A549 (cell line): ENCODE measurements at regions not wholly inside any gene's neighbourhood (a gene's known extent, or its start where the extent isn't known, plus 50 kb on each side); places are given as distances from the start of the nearest gene placed in this dataset.
A peak's percentile ranks its signal among the peaks of the same experiment; 100 is the strongest.

ENCODE experiments used
- ATAC-seq, 2 experiments: fragments of 200-7000 bp in 1 of 2; fragments of >200 bp in 1 of 2; cut with Nextera tagmentation in 1 of 2; cut with Tn5 transposase in 1 of 2; 3 replicates each; pipeline versions ENCODE4 v1.8.0 to v1.9.1; 2018 to 2020; ENCODE audit warnings: mild to moderate bottlenecking in 1 of 2, moderate library complexity in 1 of 2
- CTCF ChIA-PET: fragments of 300-600 bp; sonication (Branson Sonifier 250); formaldehyde crosslinking; extraction: SDS; loops from one replicate; lab custom pipeline; 2021; ENCODE audit warnings: antibody characterized with exemption, inconsistent platforms; lab: Yijun Ruan, JAX
- POLR2A ChIA-PET: fragments of 350-600 bp; formaldehyde crosslinking; extraction: SDS; loops from one replicate; lab custom pipeline; 2021; ENCODE audit warnings: antibody characterized with exemption, inconsistent platforms; lab: Yijun Ruan, JAX
- DNase-seq, 2 experiments: peaks; one replicate each; pipeline versions ENCODE4 v3.0.0 to v3.0.0-alpha.2; 2011 to 2016; ENCODE audit warnings: low read depth in 1 of 2, low spot score in 1 of 2
- FAIRE-seq: peaks from 2 replicates; lab custom pipeline; 2011; peaks lifted over from hg19 to GRCh38; lab: Jason Lieb, UNC
- H3K27ac ChIP-seq, 2 experiments: fragments of >200 bp; sonication (Bioruptor Twin); formaldehyde crosslinking; 3 replicates each; pipeline ENCODE4 v1.5.1; 2016 to 2017
- H3K4me1 ChIP-seq: fragments of >200 bp; sonication (Bioruptor Twin); formaldehyde crosslinking; 3 replicates; pipeline ENCODE4 v1.6.1; 2016
- H3K4me2 ChIP-seq: fragments of >200 bp; sonication (Bioruptor Twin); formaldehyde crosslinking; 3 replicates; pipeline ENCODE4 v1.6.1; 2016
- H3K4me3 ChIP-seq: fragments of >200 bp; sonication (Bioruptor Twin); formaldehyde crosslinking; 3 replicates; pipeline ENCODE4 v1.5.1; 2016
- H3K9me3 ChIP-seq: fragments of >200 bp; sonication (Bioruptor Twin); formaldehyde crosslinking; 3 replicates; pipeline ENCODE4 v1.6.1; 2016
- BHLHE40 ChIP-seq: IDR thresholded peaks from 2 replicates; pipeline ENCODE4 v1.6.1; 2012; ENCODE audit warnings: low read depth, low read length, inconsistent platforms
- CEBPB ChIP-seq, 2 experiments: fragments of >200 bp in 1 of 2; sonication (Bioruptor Twin) in 1 of 2; formaldehyde crosslinking in 1 of 2; IDR thresholded peaks; 2 replicates each; pipeline ENCODE4 v1.6.1; 2012 to 2016
- EHMT2 ChIP-seq: fragments of 200-600 bp; sonication (generic); IDR thresholded peaks from 2 replicates; pipeline ENCODE4 v1.6.1; 2016; ENCODE audit warnings: antibody characterized with exemption, low read depth, mild to moderate bottlenecking, moderate library complexity
- EP300 ChIP-seq, 2 experiments: fragments of >200 bp; sonication (Bioruptor Twin); formaldehyde crosslinking; IDR thresholded peaks; 2 replicates in 1 of 2; 3 replicates in 1 of 2; pipeline ENCODE4 v1.6.1; 2016 to 2017
- ESRRA ChIP-seq: fragments of 150-350 bp; IDR thresholded peaks from 2 replicates; pipeline ENCODE4 v1.6.1; 2014; ENCODE audit warnings: mild to moderate bottlenecking, low read length, borderline replicate concordance
- FOXS1 ChIP-seq: fragments of 250-450 bp; sonication (Bioruptor Pico); IDR thresholded peaks from 2 replicates; pipeline ENCODE4 v1.5.0; 2020; ENCODE audit warnings: mild to moderate bottlenecking, moderate library complexity
- GATA3 ChIP-seq: IDR thresholded peaks from 2 replicates; pipeline ENCODE4 v1.6.1; 2012; ENCODE audit warnings: borderline replicate concordance
- HES2 ChIP-seq: fragments of >200 bp; sonication (Bioruptor Twin); formaldehyde crosslinking; IDR thresholded peaks from 2 replicates; pipeline ENCODE4 v1.6.1; 2016
- HEYL ChIP-seq: fragments of 250-450 bp; sonication (Bioruptor Pico); IDR thresholded peaks from 2 replicates; pipeline ENCODE4 v1.8.0; 2021; ENCODE audit warnings: mild to moderate bottlenecking, moderate library complexity
- HOXA7 ChIP-seq: fragments of 250-450 bp; sonication (Bioruptor Pico); IDR thresholded peaks from 2 replicates; pipeline ENCODE4 v1.5.0; 2020; ENCODE audit warnings: mild to moderate bottlenecking, moderate library complexity
- KDM1A ChIP-seq: fragments of 200-600 bp; sonication (generic); IDR thresholded peaks from 2 replicates; pipeline ENCODE4 v1.6.1; 2016; ENCODE audit warnings: low read depth, mild to moderate bottlenecking
- KDM5A ChIP-seq: fragments of 200-600 bp; sonication (generic); IDR thresholded peaks from 2 replicates; pipeline ENCODE4 v1.6.1; 2016; ENCODE audit warnings: antibody characterized with exemption, mild to moderate bottlenecking
- MAX ChIP-seq: IDR thresholded peaks from 2 replicates; pipeline ENCODE4 v1.6.1; 2012
- MYC ChIP-seq: IDR thresholded peaks from 2 replicates; pipeline ENCODE4 v1.6.1; 2012; ENCODE audit warnings: mild to moderate bottlenecking, inconsistent platforms, low read length, improper control_type of control experiment, borderline replicate concordance
- NR3C1 ChIP-seq: fragments of >200 bp; sonication (Bioruptor Twin); formaldehyde crosslinking; IDR thresholded peaks from 3 replicates; pipeline ENCODE4 v1.6.1; 2017
- RAD21 ChIP-seq, 2 experiments: fragments of >200 bp in 1 of 2; sonication (Bioruptor Twin) in 1 of 2; formaldehyde crosslinking in 1 of 2; IDR thresholded peaks in 1 of 2; conservative IDR thresholded peaks in 1 of 2; 2 replicates in 1 of 2; 3 replicates in 1 of 2; pipeline ENCODE4 v1.6.1; 2012 to 2018; ENCODE audit warnings: inconsistent platforms in 1 of 2
- REST ChIP-seq: fragments of 200-600 bp; sonication (generic); IDR thresholded peaks from 2 replicates; pipeline ENCODE4 v1.6.1; 2016; ENCODE audit warnings: antibody characterized with exemption, mild to moderate bottlenecking, moderate library complexity
- RFX5 ChIP-seq: fragments of 450-650 bp; IDR thresholded peaks from 2 replicates; pipeline ENCODE4 v1.7.1; 2014; ENCODE audit warnings: antibody characterized with exemption, mild to moderate bottlenecking, moderate library complexity
- ZSCAN20 ChIP-seq: fragments of 250-450 bp; sonication (Bioruptor Pico); IDR thresholded peaks from 2 replicates; pipeline ENCODE4 v1.8.0; 2022; ENCODE audit warnings: mild to moderate bottlenecking, moderate library complexity
- WGBS: methylation state at CpG from one replicate; pipeline ENCODE4 v1.1.6; 2017; ENCODE audit errors: missing lambda C conversion rate; 5-methylcytosine and 5-hydroxymethylcytosine counted together
- TF ChIP-seq, protein P1 (sequence below): fragments of 250-450 bp; sonication (Bioruptor Pico); IDR thresholded peaks from 2 replicates; pipeline ENCODE4 v1.5.0; 2020; ENCODE audit warnings: low read depth, mild to moderate bottlenecking, moderate library complexity
- TF ChIP-seq, protein P2 (sequence below): fragments of 450-650 bp; IDR thresholded peaks from 2 replicates; pipeline ENCODE4 v1.6.1; 2014; ENCODE audit warnings: antibody characterized with exemption
- TF ChIP-seq, protein P3 (sequence below): fragments of 250-450 bp; sonication (Bioruptor Pico); IDR thresholded peaks from 2 replicates; pipeline ENCODE4 v1.5.0; 2021; ENCODE audit warnings: mild to moderate bottlenecking, moderate library complexity, borderline replicate concordance

- FAIRE-seq (no peak), DNase-seq (no peak), ATAC-seq (no peak)
- WGBS = 73% methylated on average over 3 of the region's 3 CpGs
- no peak overlapping the region for H3K4me3 ChIP-seq
- POLR2A ChIA-PET = no interaction called here
- CTCF ChIA-PET = no interaction called here
- TF ChIP-seq CEBPB (IDR thresholded peaks at IDR 0.05) (peak in 1 of 2 experiments; percentile 26; a peak in 1 of 4 replicates), REST (no peak)
- no peaks in the 10 kb centered on the region; the same call in 2 of the 3 replicates for H3K9me3 ChIP-seq
- no peaks in the 10 kb centered on the region; the same call in 2 of the 3 replicates for H3K4me1 ChIP-seq
- H3K27ac ChIP-seq = no peak overlapping the region
- H3K4me2 ChIP-seq = no peak overlapping the region
Observed at GRCh38 chr12:42698213-42698612, 108.7 kb upstream of the PRICKLE1 start.

DNA sequence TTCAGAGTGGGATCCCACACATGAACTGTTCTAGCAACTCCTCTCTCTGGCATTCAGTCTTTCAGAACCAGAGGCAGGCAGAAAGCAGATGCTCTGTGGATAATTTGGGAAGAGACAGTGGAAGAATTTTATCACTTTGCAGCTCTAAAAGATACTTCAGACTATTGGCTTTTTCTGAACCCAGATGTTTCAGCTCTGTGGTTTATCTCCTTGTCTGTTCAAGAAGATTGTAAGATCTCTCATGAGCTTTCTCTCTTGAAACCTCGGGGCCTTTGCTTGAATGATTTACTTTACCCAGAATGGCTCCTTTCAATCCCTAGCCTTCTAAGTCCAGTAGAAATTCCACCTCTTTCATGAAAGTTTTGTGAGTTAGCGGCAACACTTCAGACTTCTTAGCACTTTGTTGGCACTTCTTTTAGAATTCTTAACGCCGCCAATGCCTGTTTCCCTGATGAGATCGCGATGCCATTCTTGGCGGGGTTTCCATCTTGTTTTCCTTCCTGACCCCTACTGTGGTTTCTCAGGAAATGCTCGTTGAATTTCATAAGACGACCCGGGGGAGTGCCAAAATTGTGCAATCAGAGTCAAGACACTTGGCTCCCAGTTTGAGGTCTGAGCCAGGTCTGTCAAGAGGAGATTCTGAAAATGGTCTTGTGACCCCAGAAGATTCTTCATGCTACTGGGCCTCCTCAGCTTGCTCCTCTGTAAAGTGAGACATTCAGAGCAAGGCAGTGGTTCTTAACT, 107.0 kb upstream of the PRICKLE1 start:
- ATAC-seq (no peak), DNase-seq (no peak), FAIRE-seq (no peak)
- Histone ChIP-seq H3K4me1 (peaks cover 5% of the 10 kb centered on the region; the same call in 1 of the 3 replicates), H3K27ac (no peak overlapping the region), H3K9me3 (no peaks in the 10 kb centered on the region; the same call in 2 of the 3 replicates), H3K4me2 (no peak overlapping the region), H3K4me3 (no peak overlapping the region)
- TF ChIP-seq CEBPB (IDR thresholded peaks at IDR 0.05) = peak in 1 of 2 experiments; percentile 12; a peak in 1 of 4 replicates
- TF ChIP-seq BHLHE40 = no peak
- CTCF ChIA-PET = no interaction called here
- POLR2A ChIA-PET = no interaction called here
- 48% methylated on average over 10 of the region's 10 CpGs for WGBS

- Histone ChIP-seq H3K9me3 (no peaks in the 10 kb centered on the region; the same call in 2 of the 3 replicates), H3K4me1 (peaks cover 5% of the 10 kb centered on the region; the same call in 1 of the 3 replicates), H3K27ac (no peak overlapping the region), H3K4me2 (no peak overlapping the region), H3K4me3 (no peak overlapping the region)
- DNase-seq (peak in 1 of 2 experiments; percentile 17), FAIRE-seq (no peak), ATAC-seq (no peak)
- TF ChIP-seq ZSCAN20 (no peak), HEYL (CRISPR knock-in tag) (no peak), EP300 (IDR thresholded peaks at IDR 0.05) (no peak), HES2 (no peak), HOXA7 (CRISPR knock-in tag) (no peak), KDM5A (no peak), MYC (no peak), EHMT2 (no peak), KDM1A (no peak), GATA3 (no peak), FOXS1 (CRISPR knock-in tag) (no peak), MAX (no peak), RAD21 (conservative IDR thresholded peaks at IDR 0.05 in 1 of 2, IDR thresholded peaks at IDR 0.05 in 1 of 2) (no peak), ESRRA (no peak), NR3C1 (no peak), RFX5 (no peak)
- TF ChIP-seq, protein P1, sequence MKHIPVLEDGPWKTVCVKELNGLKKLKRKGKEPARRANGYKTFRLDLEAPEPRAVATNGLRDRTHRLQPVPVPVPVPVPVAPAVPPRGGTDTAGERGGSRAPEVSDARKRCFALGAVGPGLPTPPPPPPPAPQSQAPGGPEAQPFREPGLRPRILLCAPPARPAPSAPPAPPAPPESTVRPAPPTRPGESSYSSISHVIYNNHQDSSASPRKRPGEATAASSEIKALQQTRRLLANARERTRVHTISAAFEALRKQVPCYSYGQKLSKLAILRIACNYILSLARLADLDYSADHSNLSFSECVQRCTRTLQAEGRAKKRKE (CRISPR knock-in tag) = no peak
- TF ChIP-seq, protein P2, sequence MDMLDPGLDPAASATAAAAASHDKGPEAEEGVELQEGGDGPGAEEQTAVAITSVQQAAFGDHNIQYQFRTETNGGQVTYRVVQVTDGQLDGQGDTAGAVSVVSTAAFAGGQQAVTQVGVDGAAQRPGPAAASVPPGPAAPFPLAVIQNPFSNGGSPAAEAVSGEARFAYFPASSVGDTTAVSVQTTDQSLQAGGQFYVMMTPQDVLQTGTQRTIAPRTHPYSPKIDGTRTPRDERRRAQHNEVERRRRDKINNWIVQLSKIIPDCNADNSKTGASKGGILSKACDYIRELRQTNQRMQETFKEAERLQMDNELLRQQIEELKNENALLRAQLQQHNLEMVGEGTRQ = no peak
- TF ChIP-seq, protein P3, sequence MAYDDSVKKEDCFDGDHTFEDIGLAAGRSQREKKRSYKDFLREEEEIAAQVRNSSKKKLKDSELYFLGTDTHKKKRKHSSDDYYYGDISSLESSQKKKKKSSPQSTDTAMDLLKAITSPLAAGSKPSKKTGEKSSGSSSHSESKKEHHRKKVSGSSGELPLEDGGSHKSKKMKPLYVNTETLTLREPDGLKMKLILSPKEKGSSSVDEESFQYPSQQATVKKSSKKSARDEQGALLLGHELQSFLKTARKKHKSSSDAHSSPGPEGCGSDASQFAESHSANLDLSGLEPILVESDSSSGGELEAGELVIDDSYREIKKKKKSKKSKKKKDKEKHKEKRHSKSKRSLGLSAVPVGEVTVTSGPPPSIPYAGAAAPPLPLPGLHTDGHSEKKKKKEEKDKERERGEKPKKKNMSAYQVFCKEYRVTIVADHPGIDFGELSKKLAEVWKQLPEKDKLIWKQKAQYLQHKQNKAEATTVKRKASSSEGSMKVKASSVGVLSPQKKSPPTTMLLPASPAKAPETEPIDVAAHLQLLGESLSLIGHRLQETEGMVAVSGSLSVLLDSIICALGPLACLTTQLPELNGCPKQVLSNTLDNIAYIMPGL = no peak
- POLR2A ChIA-PET = no interaction called here
- CTCF ChIA-PET = no interaction called here
- WGBS = 35% methylated on average over 5 of the region's 5 CpGs
Observed at GRCh38 chr12:42695490-42695995, 106.0 kb upstream of the PRICKLE1 start.
